A549 (cell line): ENCODE measurements at regions not wholly inside any gene's neighbourhood (a gene's known extent, or its start where the extent isn't known, plus 50 kb on each side); places are given as distances from the start of the nearest gene placed in this dataset.

Experiments
- EP300 ChIP-seq, 2 experiments: fragments of >200 bp; sonication (Bioruptor Twin); formaldehyde crosslinking; IDR thresholded peaks; 2 replicates in 1 of 2; 3 replicates in 1 of 2; pipeline ENCODE4 v1.6.1; 2016 to 2017
- RARB ChIP-seq: fragments of 250-450 bp; sonication (Bioruptor Pico); IDR thresholded peaks from 2 replicates; pipeline ENCODE4 v1.8.0; 2021; ENCODE audit warnings: mild to moderate bottlenecking, moderate library complexity
- RNF2 ChIP-seq: fragments of 200-600 bp; sonication (generic); IDR thresholded peaks from 2 replicates; pipeline ENCODE4 v1.6.1; 2016; ENCODE audit warnings: low read depth, mild to moderate bottlenecking, antibody characterized with exemption, moderate library complexity, borderline replicate concordance
- TF ChIP-seq, protein P1 (sequence below): fragments of >200 bp; sonication (Bioruptor Twin); formaldehyde crosslinking; IDR thresholded peaks from 2 replicates; pipeline ENCODE4 v1.6.1; 2016

DNA sequence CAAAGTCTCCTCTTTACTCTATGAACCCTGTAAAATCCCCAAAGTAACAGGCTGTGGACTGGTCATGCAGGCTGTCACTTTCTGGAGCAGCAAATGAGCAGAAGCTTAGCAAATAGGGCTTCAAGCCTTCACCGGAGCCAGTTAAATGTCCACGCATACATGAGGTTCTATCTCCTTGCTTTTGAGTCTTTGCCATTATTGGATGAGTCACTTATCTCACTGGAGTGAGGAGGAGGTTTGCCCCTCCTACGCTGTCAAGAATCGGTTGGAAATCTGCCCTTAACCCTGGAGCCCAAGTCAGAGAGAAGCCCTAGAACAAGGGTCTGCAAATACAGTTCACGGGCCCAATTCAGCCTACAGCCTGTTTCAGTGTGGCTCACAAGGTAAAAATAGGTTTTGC is 126.1 kb upstream of the CTNNB1 start:
- TF ChIP-seq RARB (no peak), RNF2 (no peak), EP300 (IDR thresholded peaks at IDR 0.05) (no peak)
- TF ChIP-seq, protein P1, sequence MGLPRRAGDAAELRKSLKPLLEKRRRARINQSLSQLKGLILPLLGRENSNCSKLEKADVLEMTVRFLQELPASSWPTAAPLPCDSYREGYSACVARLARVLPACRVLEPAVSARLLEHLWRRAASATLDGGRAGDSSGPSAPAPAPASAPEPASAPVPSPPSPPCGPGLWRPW: no peak
